ENCODE measurements at regions not wholly inside any gene's neighbourhood (a gene's known extent, or its start where the extent isn't known, plus 50 kb on each side); places are given as distances from the start of the nearest gene placed in this dataset.
"Not testable (repeated sequence)": the region's sequence is repeated elsewhere in the genome, so short reads cannot be mapped to it uniquely, and the experiment has no call there.

- no peak for DNase-seq (ENCODE audit: low read depth in 2 of 2)
These were observed 208.7 kb downstream of the SIPA1L2 start for GRCh38 chr1:232421143-232421796.

DNA sequence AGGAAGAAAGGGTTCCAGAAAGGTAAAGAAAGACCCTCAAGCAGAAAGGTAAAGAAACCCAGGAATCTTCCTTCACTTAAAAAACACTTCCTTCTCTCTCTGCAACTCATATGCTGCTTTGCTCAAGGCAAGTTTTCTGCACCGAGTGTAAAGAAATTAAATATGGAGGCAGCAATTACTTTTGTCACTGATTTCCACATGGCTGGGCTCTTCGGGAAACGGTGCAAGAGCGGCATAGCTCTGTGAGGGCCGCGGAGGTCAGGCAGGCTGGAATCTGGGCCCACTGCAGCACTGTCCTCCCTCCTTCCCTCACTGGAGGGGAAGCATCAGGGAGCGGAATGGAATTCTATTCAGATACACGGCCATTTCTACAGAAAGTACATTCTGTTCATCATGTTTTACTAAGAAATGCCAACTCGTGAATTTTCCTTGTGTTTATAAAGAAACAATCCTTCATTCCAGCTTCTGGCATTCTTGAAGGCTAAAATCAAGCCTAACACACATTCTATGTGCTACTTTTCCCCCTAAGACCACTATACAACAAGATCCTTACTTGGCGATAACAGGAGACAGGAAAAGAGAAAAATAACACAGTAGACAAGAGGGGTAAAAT is 212.2 kb downstream of the SIPA1L2 start:
- DNase-seq (ENCODE audit: low read depth in 2 of 2): no peak

GRCh38 chr1:232416026-232416568 is 213.8 kb downstream of the SIPA1L2 start:
- no peak for DNase-seq (ENCODE audit: low read depth in 2 of 2)

- DNase-seq (ENCODE audit: low read depth in 2 of 2): not testable (repeated sequence)
These were observed 214.5 kb downstream of the SIPA1L2 start for GRCh38 chr1:232415481-232415880.

DNA sequence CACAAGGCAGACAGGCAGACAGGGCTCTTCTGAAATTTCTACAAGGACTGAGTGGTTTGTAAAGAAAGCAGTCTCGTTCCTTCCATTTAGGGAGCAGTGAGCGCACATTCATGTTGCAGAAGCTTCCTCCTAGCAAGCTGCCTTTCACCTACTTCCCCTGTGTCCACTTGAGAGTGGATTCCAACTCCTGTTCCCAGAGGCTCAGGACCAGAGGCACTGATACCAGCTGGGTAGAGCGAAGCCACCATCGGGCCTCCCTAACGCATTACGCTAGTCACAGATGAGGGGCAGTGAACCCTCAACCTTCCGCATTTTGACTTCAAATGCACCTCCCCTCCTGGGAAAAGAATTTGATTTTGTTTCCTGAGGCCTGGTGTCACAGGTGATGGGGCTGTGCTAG is 215.8 kb downstream of the SIPA1L2 start:
- no peak for DNase-seq (ENCODE audit: low read depth in 2 of 2)

GRCh38 chr1:232413674-232414073 is 216.3 kb downstream of the SIPA1L2 start:
- no peak for DNase-seq (ENCODE audit: low read depth in 2 of 2)

DNA sequence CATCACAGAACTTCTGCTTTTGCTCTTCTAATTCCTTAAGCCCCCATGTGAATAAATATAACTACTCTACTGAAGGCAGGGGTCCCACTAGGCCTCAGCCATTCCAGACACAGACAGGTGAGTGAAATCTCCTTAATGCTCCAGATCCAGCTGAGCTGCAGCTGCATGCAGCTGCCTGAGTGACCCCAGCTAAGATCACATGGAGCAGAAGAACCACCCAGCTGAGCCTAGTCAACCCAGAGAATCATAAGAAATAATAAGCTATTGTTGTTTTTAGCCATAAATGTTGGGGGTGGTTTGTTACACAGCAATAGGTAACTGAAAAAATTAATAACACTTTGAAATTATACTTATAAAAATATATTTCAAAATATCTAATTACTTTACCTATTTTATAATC is 220.3 kb downstream of the SIPA1L2 start:
- no peak for DNase-seq (ENCODE audit: low read depth in 2 of 2)

DNA sequence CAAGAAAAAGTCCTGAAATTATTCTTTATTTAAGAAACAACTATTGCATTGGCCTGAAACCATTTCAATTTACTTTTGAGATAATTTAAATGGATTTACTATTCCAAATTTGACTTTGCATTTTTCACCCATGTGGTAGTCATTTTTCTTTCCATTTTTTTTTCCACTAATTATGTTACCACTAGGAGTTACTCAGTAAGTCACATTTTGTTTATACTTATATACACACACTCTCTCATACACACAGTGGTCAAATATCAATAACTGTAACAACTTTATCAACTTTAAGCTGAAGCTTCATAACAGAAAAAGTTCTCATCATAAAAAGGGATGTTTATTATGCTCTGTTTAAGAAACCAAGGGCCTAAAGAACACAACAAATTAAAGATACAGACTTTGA is 222.8 kb downstream of the SIPA1L2 start:
- no peak for DNase-seq (ENCODE audit: low read depth in 2 of 2)

GRCh38 chr1:232405781-232406180 is 224.2 kb downstream of the SIPA1L2 start:
- no peak for DNase-seq (ENCODE audit: low read depth in 2 of 2)

DNA sequence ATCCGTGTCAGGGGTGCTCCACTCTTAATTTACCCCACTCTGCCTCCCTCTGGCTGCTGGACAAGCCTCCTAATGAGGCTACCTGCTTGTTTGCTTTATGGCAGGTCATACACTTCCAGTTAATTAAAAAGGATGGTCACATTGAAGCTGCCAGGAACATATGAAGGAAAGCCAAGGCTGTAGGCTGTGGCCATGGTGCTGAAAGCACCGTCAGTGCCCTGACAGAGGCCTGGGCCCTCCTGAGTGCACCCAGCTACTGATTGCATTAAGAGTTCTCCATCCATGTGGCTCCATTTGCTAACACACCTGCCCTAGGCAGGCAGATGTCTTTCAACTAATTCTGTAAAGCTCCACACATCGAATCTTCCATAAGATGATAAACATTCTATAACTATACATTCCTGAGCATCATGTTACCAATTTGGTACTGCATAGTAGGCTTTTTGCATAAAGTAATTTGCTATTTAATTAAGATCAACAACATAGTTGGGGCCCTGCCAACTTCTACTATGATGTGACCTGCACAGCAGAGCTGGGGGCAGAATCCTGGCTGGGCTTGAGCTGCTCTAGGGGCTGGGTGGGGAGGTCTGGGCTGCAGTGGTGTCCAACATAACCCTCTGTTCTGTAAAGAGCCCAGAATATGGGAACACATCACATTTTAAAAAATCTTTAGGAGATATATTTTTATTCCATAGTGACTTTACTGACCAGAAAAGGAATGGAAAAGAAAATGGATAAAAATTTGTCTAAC is 224.8 kb downstream of the SIPA1L2 start:
- no peak for DNase-seq (ENCODE audit: low read depth in 2 of 2)

DNA sequence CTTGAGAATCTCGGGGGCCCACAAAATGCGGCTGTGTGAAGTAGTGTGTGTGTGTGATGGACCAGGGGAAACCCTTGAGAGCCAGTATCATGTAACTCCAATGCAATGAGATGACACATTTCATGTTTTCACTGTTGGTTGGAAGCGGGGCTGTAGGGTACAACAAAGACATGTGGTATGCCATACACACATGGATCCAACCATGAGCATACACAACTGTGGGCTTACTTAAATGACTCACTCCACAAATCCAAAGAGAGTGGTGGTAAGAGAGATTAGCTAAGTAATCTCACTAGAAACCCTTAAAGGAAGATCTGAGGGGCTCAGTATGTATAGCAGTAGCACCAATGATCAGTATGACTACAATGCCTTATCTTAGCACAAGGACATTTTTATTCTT is 225.7 kb downstream of the SIPA1L2 start:
- DNase-seq (ENCODE audit: low read depth in 2 of 2): no peak

- DNase-seq (ENCODE audit: low read depth in 2 of 2): no peak
These were observed 226.8 kb downstream of the SIPA1L2 start for GRCh38 chr1:232403017-232403714.

DNA sequence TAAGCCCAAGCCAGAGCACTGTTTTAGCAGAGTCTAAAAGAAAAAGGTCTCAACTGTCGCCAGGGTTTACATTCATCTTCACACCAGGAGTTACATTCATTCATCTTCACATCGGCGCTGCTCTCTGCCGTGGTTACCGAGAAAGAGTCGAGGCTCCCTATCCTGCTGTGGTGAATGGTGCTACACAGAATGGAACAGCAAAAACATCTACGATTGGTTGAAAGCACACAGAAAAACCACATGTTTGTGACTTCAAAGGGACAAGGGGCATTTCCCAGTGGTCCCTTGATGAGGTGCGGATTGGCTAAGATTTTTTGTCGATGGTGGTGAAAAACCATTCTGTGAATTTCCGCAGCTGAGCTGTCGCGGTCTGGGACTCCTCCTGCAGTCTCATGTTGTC is 231.1 kb downstream of the SIPA1L2 start:
- no peak for DNase-seq (ENCODE audit: low read depth in 2 of 2)

DNA sequence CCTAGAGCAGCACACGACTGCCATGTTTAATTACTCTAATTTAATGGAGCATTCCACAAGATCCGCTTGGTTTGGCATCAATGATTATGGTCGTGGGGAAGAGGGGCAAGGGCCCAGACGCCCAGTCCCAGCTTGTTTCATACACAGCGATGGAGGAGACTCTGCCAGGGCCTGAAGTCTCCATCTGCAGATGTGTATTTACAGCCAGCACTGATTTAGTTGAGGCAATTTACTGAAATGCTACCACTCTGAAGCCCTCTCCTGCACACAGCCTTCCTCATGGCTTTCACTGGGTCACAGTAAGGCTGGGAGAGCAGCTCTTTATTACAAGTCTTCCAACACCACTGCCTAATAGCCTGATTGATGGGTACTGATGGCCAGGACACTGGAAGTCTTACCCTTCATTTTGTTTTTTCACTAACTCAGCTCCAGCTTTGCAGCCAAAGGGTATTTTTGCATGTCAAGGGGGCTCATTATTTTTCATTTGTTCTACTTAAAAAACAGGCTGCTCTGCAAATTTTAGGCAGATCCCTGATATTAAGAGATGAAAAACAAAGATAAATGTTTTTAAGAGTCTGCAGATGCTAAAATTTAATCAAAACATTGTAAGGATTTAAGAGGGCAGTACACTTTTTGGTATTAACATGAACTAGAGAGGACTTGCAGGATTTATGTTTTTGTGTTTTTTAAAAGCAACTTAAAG is 236.3 kb downstream of the SIPA1L2 start:
- no peak for DNase-seq (ENCODE audit: low read depth in 2 of 2)

- no peak for DNase-seq (ENCODE audit: low read depth in 2 of 2)
These were observed 236.9 kb downstream of the SIPA1L2 start for GRCh38 chr1:232393010-232393409.

DNA sequence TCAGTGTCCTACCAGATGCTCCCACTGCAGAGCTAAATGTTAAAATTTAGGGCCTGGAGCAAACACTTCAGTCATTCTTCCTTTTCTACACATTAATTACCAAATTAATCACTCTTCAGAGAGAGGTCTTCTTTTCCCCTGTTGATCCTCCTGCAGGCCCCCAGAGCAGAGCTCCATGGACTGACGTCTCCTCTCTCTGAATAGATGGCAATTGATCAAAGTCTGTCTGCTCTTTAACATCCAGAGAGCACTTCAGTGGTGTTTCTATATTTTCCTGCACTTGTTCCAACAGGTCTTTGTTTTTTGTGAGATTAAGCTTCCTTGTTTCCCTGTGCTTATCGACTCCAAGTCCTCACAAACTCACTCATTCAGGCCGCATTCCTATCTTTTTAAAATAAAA is 239.3 kb downstream of the SIPA1L2 start:
- no peak for DNase-seq (ENCODE audit: low read depth in 2 of 2)

GRCh38 chr1:232389744-232390143 is 240.2 kb downstream of the SIPA1L2 start:
- no peak for DNase-seq (ENCODE audit: low read depth in 2 of 2)

- no peak for DNase-seq (ENCODE audit: low read depth in 2 of 2)
These were observed 241.6 kb downstream of the SIPA1L2 start for GRCh38 chr1:232388363-232388762.

- DNase-seq (ENCODE audit: low read depth in 2 of 2): no peak
These were observed 243.0 kb downstream of the SIPA1L2 start for GRCh38 chr1:232386721-232387510.

DNA sequence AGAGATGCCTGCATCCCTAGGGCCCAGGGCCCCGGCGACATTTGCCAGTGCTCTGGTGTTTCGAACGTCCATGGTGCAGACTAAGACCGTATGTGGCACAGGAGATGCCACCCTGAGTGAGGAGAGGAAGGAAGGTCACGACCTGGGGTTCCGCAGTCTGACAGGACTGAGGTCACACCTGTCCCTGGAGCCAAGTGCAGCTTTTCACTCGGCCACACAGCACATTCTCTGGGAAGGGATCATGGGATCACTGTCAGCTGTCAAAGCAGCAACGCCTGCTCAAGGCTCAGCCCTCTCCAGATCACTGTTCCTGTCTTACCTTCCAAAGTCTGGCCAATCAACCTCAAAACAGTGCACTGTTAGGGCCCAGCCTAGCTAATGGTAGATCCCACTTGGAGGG is 243.6 kb downstream of the SIPA1L2 start:
- DNase-seq (ENCODE audit: low read depth in 2 of 2): peak in 1 of 2 donors; percentile 10
